Activated T-helper 2 cell treated with anti-CD3 and anti-CD28 coated beads, Interferon-gamma antibody, Interleukin-2, Interleukin-4, amounts not matched to agents 10 μg/mL and 5 μg/mL and 100 μg/mL, durations not matched to agents 14 hours and 24 hours and 36 hours (primary cell): ENCODE measurements at regions not wholly inside any gene's neighbourhood (a gene's known extent, or its start where the extent isn't known, plus 50 kb on each side); places are given as distances from the start of the nearest gene placed in this dataset.

ENCODE experiments used
- DNase-seq: peaks from one replicate; pipeline ENCODE4 v3.0.0; 2021; ENCODE audit warnings: low spot score
- H3K27ac Mint-ChIP-seq: one replicate; pipeline ENCODE4 v1.8.0; 2021; ENCODE audit warnings: mixed read lengths
- H3K27me3 Mint-ChIP-seq: one replicate; pipeline ENCODE4 v1.8.0; 2021; ENCODE audit warnings: low read depth, mixed read lengths
- H3K36me3 Mint-ChIP-seq: one replicate; pipeline ENCODE4 v1.8.0; 2021; ENCODE audit warnings: low read depth, mixed read lengths
- H3K4me1 Mint-ChIP-seq: one replicate; pipeline ENCODE4 v1.8.0; 2021; ENCODE audit warnings: low read depth, mixed read lengths
- H3K4me3 Mint-ChIP-seq: one replicate; pipeline ENCODE4 v1.8.0; 2021; ENCODE audit warnings: low read depth, mild to moderate bottlenecking, moderate library complexity, mixed read lengths
- H3K9me3 Mint-ChIP-seq: one replicate; pipeline ENCODE4 v1.8.0; 2021; ENCODE audit warnings: mixed read lengths
- intact Hi-C: fragments of 100-400 bp; cut with micrococcal nuclease; formaldehyde crosslinking; loops from one replicate; pipeline ENCODE4 v1.15.1; 2023

DNA sequence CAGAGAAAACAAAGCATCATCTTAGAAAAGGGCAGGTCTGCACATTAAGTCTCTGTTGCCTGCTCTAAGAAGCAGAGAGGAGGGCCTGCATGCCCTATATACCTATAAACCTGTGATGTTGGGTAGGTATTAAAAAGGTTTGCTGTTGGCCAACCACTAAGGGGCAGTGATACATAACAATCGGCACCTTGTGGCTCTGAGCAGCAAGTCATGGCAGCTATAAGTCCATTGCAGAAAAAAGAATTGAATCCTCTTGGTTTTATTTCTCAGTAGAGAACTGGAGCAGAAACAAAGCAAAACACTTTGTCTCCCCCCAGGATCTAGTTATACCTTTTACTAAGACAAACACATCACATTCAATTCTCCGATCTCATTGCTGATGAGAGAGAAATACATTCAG lies 1364.4 kb downstream of the STIM2 start:
- no peaks in the 10 kb centered on the region for H3K4me1 Mint-ChIP-seq
- DNase-seq = no peak
- intact Hi-C loops = no loop called here
- no peak overlapping the region for H3K27ac Mint-ChIP-seq
- no peaks in the 10 kb centered on the region for H3K36me3 Mint-ChIP-seq
- H3K27me3 Mint-ChIP-seq = no peaks in the 10 kb centered on the region
- H3K9me3 Mint-ChIP-seq = peaks cover 14% of the 10 kb centered on the region
- H3K4me3 Mint-ChIP-seq = no peak overlapping the region

DNA sequence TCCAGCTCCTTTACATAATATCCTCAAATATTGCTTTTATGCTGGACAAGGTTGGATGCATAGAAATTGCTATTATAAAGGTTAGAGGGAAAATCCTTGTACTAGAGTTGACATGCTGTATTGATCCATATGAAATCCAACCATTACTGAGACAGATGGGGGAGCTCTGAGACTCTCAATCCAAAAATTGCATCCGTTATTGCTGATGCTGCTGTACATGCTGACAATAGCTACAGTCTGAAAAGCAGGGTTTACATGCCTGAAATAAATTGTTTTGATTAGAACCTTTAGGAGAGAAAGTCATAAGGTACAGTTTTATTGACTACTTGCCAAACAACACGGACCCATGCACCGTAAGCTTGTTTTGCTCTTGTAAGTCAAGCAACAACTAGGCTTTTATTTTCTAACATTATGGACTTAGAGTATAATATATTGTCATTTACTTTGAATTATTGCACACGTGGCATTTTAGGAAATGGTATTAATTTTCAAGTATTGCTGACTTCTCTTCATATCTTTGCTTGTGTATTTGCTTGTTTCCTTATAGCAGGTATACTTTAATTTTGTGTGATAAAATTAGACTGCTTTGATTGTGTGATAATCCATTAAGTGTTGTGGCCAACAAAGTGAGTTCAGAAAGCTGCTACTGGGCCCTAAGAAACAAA lies 1365.2 kb downstream of the STIM2 start:
- H3K4me3 Mint-ChIP-seq = no peak overlapping the region
- peaks cover 14% of the 10 kb centered on the region for H3K9me3 Mint-ChIP-seq

DNA sequence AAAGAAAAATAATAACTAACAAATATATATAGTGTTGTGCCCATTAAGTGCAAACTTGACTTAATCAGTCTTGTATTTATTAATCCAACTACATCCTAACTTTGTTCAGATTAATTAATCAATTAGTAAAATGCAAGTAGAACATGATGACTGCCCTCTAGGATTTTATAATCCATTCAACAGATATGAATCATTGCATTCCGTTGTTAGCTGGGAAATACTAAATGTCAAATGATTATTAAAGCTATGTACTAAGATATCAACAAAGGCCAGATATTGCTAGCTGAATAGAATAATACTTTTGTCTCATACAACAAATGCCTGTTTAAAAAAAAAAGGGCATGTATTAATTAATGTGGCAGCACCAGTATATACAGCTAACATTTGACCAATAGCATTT lies 1366.3 kb downstream of the STIM2 start:
- H3K27ac Mint-ChIP-seq = no peak overlapping the region
- peaks cover 14% of the 10 kb centered on the region for H3K9me3 Mint-ChIP-seq
- H3K4me3 Mint-ChIP-seq = no peak overlapping the region
- no peaks in the 10 kb centered on the region for H3K4me1 Mint-ChIP-seq
- intact Hi-C loops = no loop called here
- no peaks in the 10 kb centered on the region for H3K36me3 Mint-ChIP-seq
- no peaks in the 10 kb centered on the region for H3K27me3 Mint-ChIP-seq
- no peak for DNase-seq

More for the DNA sequence above, 1365.2 kb downstream of the STIM2 start:
- H3K36me3 Mint-ChIP-seq = no peaks in the 10 kb centered on the region
- H3K4me1 Mint-ChIP-seq = no peaks in the 10 kb centered on the region
- H3K27me3 Mint-ChIP-seq = no peaks in the 10 kb centered on the region
- no peak for DNase-seq
- intact Hi-C loops = no loop called here
- H3K27ac Mint-ChIP-seq = no peak overlapping the region

DNA sequence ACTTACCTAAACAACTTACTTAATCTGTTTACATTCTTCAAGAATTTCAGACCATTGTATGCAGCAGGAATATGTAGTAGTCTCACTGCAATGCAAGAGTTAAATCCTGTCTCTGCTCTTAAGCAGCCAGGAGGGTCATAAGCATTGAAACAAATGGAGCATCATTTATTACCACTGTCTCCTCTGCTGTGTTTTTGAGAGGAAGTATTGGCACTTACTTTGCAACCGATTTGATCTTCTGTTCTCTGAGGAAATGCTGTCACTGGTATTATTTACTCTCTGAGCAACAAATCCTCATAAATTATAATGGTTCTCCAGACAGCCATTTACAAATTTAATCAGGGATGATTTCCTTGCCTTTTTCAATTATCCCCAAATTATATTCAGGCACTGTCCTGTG lies 1367.1 kb downstream of the STIM2 start:
- no peak overlapping the region for H3K27ac Mint-ChIP-seq
- H3K27me3 Mint-ChIP-seq = no peaks in the 10 kb centered on the region
- no peaks in the 10 kb centered on the region for H3K36me3 Mint-ChIP-seq
- H3K9me3 Mint-ChIP-seq = peaks cover 11% of the 10 kb centered on the region
- H3K4me1 Mint-ChIP-seq = no peaks in the 10 kb centered on the region
- intact Hi-C loops = no loop called here
- DNase-seq = no peak
- no peak overlapping the region for H3K4me3 Mint-ChIP-seq

DNA sequence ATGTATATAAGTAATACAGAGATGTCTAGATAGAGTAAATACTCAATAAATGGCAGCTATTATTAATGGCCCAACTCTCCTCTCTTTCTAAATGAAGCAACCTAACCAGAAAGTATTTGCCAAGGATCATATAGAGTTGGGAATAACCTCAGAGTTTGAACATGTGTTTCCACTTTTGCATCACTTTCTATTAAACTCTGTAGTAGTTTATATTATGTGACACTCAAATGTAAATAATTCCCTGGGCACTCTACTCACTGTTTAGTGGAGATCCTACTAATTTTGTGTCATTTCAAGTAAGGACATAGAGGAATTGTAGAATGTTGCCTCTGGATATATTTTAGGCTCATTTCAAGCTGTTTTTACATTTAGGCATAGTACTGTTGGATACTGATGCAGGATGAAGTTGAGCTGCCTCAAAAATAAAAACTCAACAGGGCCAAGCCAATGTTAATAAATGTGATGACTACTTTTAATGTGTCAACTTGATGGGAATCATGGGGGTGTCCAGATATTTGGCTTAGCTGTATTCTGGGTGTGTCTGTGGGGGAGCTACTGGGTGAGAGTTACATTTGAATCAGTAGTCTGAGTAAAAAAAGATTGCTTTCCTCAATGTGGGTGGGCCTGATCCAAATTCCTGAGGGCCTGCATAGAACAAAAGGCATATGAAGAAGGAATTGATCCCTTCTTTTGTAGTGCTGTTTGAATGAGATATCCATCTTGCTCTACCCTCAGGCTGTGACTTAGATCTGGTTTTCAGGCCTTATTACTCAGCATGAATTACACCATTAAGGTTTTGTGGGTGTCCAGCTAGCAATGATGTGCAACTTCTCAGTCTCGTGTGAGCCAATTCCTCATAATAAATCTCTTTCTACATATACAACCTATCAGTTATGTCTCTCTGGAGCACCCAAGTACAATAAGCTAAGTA lies 1368.2 kb downstream of the STIM2 start:
- Mint-ChIP-seq H3K9me3 (peaks cover 8% of the 10 kb centered on the region), H3K4me3 (no peak overlapping the region), H3K27me3 (no peaks in the 10 kb centered on the region), H3K27ac (no peak overlapping the region), H3K36me3 (no peaks in the 10 kb centered on the region), H3K4me1 (no peaks in the 10 kb centered on the region)
- no peak for DNase-seq
- intact Hi-C loops = no loop called here

DNA sequence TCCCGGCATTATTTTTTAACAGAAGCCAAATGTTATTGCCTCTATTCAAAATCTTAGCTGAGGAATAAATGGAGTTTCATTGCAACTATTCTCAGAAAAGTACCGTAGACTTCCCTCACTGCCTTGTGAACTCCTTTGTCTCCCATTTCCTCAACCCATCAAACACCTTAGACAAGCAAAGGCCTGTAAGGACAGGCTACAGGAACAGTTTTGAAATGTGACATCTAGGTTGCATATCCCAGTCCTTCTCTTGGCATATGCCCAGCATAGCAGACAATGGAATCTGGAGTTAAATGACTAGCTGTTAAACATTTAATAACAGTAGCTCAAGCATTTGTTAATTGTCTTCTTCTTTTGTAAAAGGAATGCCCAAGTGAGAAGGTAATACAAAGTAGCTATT lies 1371.7 kb downstream of the STIM2 start:
- Mint-ChIP-seq H3K4me3 (no peak overlapping the region), H3K9me3 (peaks cover 15% of the 10 kb centered on the region), H3K27me3 (no peaks in the 10 kb centered on the region), H3K36me3 (no peaks in the 10 kb centered on the region), H3K27ac (no peak overlapping the region), H3K4me1 (no peaks in the 10 kb centered on the region)
- DNase-seq = no peak
- intact Hi-C loops = no loop called here

DNA sequence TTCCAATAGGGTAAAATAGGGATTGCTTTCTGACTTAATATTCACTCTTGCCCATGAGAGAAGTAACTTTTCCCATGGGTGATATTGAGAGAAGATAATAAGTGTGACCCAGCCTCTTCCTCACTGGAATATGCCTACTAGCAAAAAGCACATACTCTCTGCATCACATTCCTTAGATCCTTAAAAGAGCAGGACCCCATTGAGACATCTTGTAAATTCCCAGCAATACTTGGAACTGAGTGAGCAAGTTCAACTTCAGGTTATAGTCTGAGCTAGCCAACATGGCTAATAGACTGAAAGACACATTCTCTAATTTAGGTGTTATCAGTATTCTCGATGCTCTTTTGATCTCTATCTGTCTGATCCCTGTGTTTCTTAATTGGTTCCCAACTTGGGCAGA lies 1372.3 kb downstream of the STIM2 start:
- H3K36me3 Mint-ChIP-seq = no peaks in the 10 kb centered on the region
- H3K27ac Mint-ChIP-seq = no peak overlapping the region
- intact Hi-C loops = no loop called here
- no peaks in the 10 kb centered on the region for H3K27me3 Mint-ChIP-seq
- H3K9me3 Mint-ChIP-seq = peaks cover 15% of the 10 kb centered on the region
- DNase-seq = no peak
- H3K4me3 Mint-ChIP-seq = no peak overlapping the region
- H3K4me1 Mint-ChIP-seq = no peaks in the 10 kb centered on the region

DNA sequence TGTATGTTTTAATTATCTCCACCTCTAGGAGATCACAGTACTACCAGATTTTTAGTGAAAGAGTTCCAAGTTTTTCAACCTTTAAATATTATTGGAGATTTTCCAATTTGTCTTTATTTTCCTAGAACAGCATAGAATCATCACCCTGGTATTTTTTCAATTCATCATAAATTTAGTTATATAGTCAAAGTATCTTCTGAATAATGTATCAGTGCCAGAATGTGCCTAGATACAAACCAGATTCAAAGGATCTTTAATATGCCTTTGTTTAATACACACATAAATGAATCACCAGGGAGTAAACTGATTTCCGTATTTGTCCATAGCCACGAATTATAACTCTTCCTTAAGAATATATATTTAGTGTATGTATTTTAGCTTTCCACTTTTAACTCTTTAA lies 1373.1 kb downstream of the STIM2 start:
- H3K27ac Mint-ChIP-seq = no peak overlapping the region
- DNase-seq = no peak
- intact Hi-C loops = no loop called here
- H3K9me3 Mint-ChIP-seq = peaks cover 15% of the 10 kb centered on the region
- H3K36me3 Mint-ChIP-seq = no peaks in the 10 kb centered on the region
- no peaks in the 10 kb centered on the region for H3K27me3 Mint-ChIP-seq
- H3K4me1 Mint-ChIP-seq = no peaks in the 10 kb centered on the region
- no peak overlapping the region for H3K4me3 Mint-ChIP-seq

DNA sequence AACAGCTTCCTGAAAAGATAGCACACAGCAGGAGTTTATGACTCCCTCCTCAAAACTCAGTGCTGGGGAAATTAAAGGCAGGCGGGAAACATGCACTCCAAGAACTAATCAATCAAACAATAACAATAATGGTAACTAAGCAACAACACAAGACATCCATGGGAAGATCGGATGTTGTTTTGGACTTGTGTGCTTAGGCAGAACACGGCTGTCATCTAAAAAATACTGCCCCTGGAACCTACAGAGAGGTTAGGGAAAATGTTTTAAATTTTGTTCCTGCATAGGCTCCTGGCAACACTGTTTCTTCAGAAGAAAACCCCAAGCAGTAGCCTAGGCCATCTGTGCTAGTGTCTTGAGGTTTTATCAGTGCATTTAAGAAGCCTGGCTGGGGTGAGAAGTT lies 1378.2 kb downstream of the STIM2 start:
- peaks cover 11% of the 10 kb centered on the region for H3K9me3 Mint-ChIP-seq
- no peak for DNase-seq
- H3K27ac Mint-ChIP-seq = no peak overlapping the region
- H3K4me1 Mint-ChIP-seq = no peaks in the 10 kb centered on the region
- no peaks in the 10 kb centered on the region for H3K36me3 Mint-ChIP-seq
- intact Hi-C loops = no loop called here
- no peak overlapping the region for H3K4me3 Mint-ChIP-seq
- H3K27me3 Mint-ChIP-seq = no peaks in the 10 kb centered on the region

DNA sequence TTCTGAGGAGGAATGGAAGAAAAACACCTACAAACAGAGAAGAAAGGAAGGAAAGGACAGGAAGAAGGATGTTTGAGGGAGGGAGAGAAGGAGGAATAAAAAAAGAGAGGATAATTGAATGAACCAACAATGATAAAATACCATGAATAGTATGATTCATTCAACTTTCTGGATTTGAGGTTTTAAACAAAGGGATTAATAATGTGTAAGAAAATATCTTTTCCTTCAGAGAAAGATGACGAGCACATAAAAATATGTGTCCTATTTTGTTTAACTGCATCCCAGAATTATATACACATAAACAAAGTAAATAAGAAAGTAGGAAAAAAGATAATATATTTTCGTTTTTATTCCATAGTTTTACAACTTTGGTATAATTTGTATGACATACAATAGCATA lies 1380.4 kb downstream of the STIM2 start:
- intact Hi-C loops = no loop called here
- no peak overlapping the region for H3K27ac Mint-ChIP-seq

DNA sequence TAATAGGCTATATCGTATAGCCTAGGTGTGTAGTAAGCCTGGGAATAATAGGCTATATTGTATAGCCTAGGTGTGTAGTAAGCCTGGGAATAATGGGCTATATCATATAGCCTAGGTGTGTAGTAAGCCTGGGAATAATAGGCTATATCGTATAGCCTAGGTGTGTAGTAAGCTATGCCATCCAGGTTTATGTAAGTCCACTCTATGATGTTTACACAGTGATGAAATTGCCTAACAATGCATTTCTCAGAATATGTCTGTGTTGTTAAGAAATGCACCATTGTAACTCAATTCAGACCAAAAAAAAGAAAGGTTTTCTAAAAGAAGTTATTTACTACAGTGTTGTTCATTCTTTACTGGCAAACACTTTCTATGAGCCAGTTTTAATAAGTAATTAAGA lies 1387.2 kb downstream of the STIM2 start:
- Mint-ChIP-seq H3K4me1 (no peaks in the 10 kb centered on the region), H3K27me3 (no peaks in the 10 kb centered on the region), H3K36me3 (no peaks in the 10 kb centered on the region), H3K9me3 (peaks cover 17% of the 10 kb centered on the region), H3K4me3 (no peak overlapping the region), H3K27ac (no peak overlapping the region)
- intact Hi-C loops = no loop called here
- DNase-seq = no peak

More for the DNA sequence above, 1380.4 kb downstream of the STIM2 start:
- Mint-ChIP-seq H3K27me3 (no peaks in the 10 kb centered on the region), H3K4me3 (no peak overlapping the region), H3K4me1 (no peaks in the 10 kb centered on the region), H3K9me3 (peaks cover 8% of the 10 kb centered on the region), H3K36me3 (no peaks in the 10 kb centered on the region)
- DNase-seq = no peak

DNA sequence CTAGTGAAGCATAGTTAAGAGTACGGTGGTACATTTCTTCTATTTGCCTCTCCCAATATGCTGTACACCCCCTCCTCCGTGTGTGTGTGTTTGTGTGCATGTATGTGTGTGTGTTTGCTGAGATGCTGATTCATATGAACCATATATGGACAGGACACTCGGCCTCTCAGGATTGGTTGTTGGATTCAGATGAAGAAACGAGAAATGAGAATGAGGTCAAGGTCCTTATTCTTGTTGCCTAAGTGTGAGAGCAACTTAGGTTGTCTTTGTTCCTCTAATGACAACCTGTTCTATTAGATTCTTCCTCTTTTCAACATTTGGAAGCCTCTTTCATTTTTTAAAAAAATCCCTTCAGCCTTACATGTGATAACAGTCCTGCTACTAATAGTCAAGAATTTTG lies 1387.6 kb downstream of the STIM2 start:
- Mint-ChIP-seq H3K4me1 (no peaks in the 10 kb centered on the region), H3K9me3 (peaks cover 17% of the 10 kb centered on the region), H3K27me3 (no peaks in the 10 kb centered on the region), H3K27ac (no peak overlapping the region), H3K36me3 (no peaks in the 10 kb centered on the region), H3K4me3 (no peak overlapping the region)
- intact Hi-C loops = no loop called here
- DNase-seq = no peak

DNA sequence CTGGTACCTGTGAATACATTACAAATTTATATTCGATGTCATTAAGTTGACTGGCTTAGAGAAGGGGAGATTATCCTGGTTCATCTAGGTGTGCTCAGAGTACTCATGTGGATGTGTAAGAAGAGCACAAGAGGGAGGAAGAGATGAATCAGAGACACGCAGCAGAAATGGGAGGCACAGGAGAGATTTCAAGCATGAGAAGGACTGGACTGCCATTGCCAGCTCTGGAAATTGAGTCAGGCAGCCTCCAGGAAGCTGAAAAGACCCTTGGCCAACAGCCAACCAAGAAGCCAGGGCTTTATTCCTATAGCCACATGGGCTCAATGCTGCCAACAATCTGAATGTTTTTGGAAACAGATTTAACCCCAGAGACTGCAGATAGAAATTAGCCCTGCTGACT lies 1390.0 kb downstream of the STIM2 start:
- Mint-ChIP-seq H3K36me3 (no peaks in the 10 kb centered on the region), H3K9me3 (peaks cover 22% of the 10 kb centered on the region), H3K4me1 (no peaks in the 10 kb centered on the region), H3K27ac (no peak overlapping the region), H3K27me3 (no peaks in the 10 kb centered on the region), H3K4me3 (no peak overlapping the region)
- intact Hi-C loops = no loop called here
- DNase-seq = no peak
